ENCODE measurements at regions not wholly inside any gene's neighbourhood (a gene's known extent, or its start where the extent isn't known, plus 50 kb on each side); places are given as distances from the start of the nearest gene placed in this dataset.

- no peak for DNase-seq (ENCODE audit: low spot score in 2 of 2)
- no peak overlapping the region for H3K4me3 Mint-ChIP-seq
- no peaks in the 10 kb centered on the region for H3K36me3 Mint-ChIP-seq
- no peak overlapping the region for H3K27ac Mint-ChIP-seq
- no peaks in the 10 kb centered on the region for H3K4me1 Mint-ChIP-seq
- no peak for ATAC-seq
- no peaks in the 10 kb centered on the region for H3K9me3 Mint-ChIP-seq
These were observed 123.5 kb downstream of the SLC41A2 start for GRCh38 chr12:104834607-104835006.

GRCh38 chr12:104833756-104834155, 124.3 kb downstream of the SLC41A2 start:
- Mint-ChIP-seq H3K27ac (no peak overlapping the region), H3K9me3 (no peaks in the 10 kb centered on the region), H3K4me3 (no peak overlapping the region), H3K4me1 (no peaks in the 10 kb centered on the region), H3K36me3 (no peaks in the 10 kb centered on the region)
- ATAC-seq, result no peak
- no peak for DNase-seq (ENCODE audit: low spot score in 2 of 2)

GRCh38 chr12:104828015-104828414, 130.1 kb downstream of the SLC41A2 start:
- ATAC-seq (no peak), DNase-seq (ENCODE audit: low spot score in 2 of 2) (no peak)
- H3K27ac Mint-ChIP-seq, result no peak overlapping the region
- no peaks in the 10 kb centered on the region for H3K36me3 Mint-ChIP-seq
- H3K4me1 Mint-ChIP-seq, result no peaks in the 10 kb centered on the region
- peaks cover 9% of the 10 kb centered on the region for H3K9me3 Mint-ChIP-seq
- no peak overlapping the region for H3K4me3 Mint-ChIP-seq

DNA sequence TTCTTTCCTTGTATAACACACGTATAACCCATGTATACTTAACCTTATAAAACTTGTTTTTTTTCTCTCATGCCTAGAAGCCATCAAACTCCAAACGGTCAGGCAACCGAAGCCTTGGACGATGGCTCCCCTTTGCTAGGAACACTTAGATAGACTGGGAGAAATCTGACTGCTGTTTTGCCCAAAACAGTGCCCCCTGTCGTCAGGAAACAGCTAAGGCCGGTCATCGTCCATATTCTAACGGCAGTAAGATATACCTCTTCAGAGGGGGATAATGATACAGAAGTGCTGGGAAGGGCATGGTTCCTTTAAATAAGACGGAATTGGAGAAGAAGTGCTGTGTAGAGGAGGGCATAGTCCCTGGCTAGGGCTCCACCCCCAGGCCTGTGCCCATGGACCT, 130.5 kb downstream of the SLC41A2 start:
- no peak for ATAC-seq
- Mint-ChIP-seq H3K9me3 (peaks cover 9% of the 10 kb centered on the region), H3K4me3 (no peak overlapping the region), H3K27ac (no peak overlapping the region), H3K4me1 (no peaks in the 10 kb centered on the region), H3K36me3 (no peaks in the 10 kb centered on the region)
- no peak for DNase-seq (ENCODE audit: low spot score in 2 of 2)

GRCh38 chr12:104825408-104825807, 132.7 kb downstream of the SLC41A2 start:
- DNase-seq (ENCODE audit: low spot score in 2 of 2) (no peak), ATAC-seq (no peak)
- Mint-ChIP-seq H3K36me3 (no peaks in the 10 kb centered on the region), H3K9me3 (peaks cover 9% of the 10 kb centered on the region), H3K4me3 (no peak overlapping the region), H3K4me1 (no peaks in the 10 kb centered on the region), H3K27ac (peak overlapping the region; percentile 21)

- H3K9me3 Mint-ChIP-seq, result peaks cover 9% of the 10 kb centered on the region
- no peak overlapping the region for H3K27ac Mint-ChIP-seq
- DNase-seq (ENCODE audit: low spot score in 2 of 2), result no peak
These were observed 134.1 kb downstream of the SLC41A2 start for GRCh38 chr12:104823985-104824461.

GRCh38 chr12:104822941-104823340, 135.1 kb downstream of the SLC41A2 start:
- H3K36me3 Mint-ChIP-seq, result no peaks in the 10 kb centered on the region
- DNase-seq (ENCODE audit: low spot score in 2 of 2), result no peak
- no peak for ATAC-seq
- H3K9me3 Mint-ChIP-seq, result peaks cover 9% of the 10 kb centered on the region
- no peak overlapping the region for H3K4me3 Mint-ChIP-seq
- no peak overlapping the region for H3K27ac Mint-ChIP-seq
- no peaks in the 10 kb centered on the region for H3K4me1 Mint-ChIP-seq

More at GRCh38 chr12:104823985-104824461, 134.1 kb downstream of the SLC41A2 start:
- Mint-ChIP-seq H3K4me3 (no peak overlapping the region), H3K36me3 (no peaks in the 10 kb centered on the region), H3K4me1 (no peaks in the 10 kb centered on the region)
- ATAC-seq, result no peak

DNA sequence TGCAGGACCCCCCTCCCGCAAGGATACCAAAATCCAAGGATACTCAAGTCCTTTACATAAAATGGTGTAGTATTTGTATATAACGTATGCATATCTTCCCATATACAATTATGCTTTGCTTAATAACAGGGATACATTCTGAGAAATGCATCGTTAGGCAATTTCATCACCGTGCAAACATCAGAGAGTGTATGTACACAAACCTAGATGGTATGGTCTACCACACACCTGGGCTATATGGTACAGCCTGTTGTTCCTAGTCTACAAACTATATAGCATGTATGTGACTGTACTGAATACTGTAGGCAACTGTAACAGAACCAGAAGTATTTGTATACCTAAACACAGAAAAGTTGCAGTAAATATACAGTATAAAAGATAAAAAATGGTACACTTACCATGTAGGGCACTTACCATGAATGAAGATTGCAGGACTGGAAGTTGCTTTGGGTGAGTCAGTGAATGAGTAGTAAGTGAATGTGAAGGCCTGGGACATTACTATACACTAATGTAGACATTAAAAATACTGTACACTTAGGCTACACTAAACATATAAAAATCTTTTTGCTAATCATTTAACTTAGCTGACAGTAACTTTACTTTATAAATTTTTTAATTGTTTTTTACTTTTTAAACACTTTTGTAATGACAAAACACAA, 141.1 kb downstream of the SLC41A2 start:
- DNase-seq (ENCODE audit: low spot score in 2 of 2) (no peak), ATAC-seq (no peak)
- Mint-ChIP-seq H3K9me3 (no peaks in the 10 kb centered on the region), H3K27ac (no peak overlapping the region), H3K4me3 (no peak overlapping the region), H3K4me1 (no peaks in the 10 kb centered on the region), H3K36me3 (no peaks in the 10 kb centered on the region)

- Mint-ChIP-seq H3K36me3 (no peaks in the 10 kb centered on the region), H3K27ac (no peak overlapping the region), H3K9me3 (no peaks in the 10 kb centered on the region), H3K4me3 (no peak overlapping the region), H3K4me1 (no peaks in the 10 kb centered on the region)
- DNase-seq (ENCODE audit: low spot score in 2 of 2) (no peak), ATAC-seq (no peak)
These were observed 142.2 kb downstream of the SLC41A2 start for GRCh38 chr12:104815935-104816334.

GRCh38 chr12:104814944-104815343, 143.1 kb downstream of the SLC41A2 start:
- Mint-ChIP-seq H3K4me3 (no peak overlapping the region), H3K27ac (no peak overlapping the region), H3K9me3 (no peaks in the 10 kb centered on the region), H3K36me3 (no peaks in the 10 kb centered on the region), H3K4me1 (no peaks in the 10 kb centered on the region)
- DNase-seq (ENCODE audit: low spot score in 2 of 2) (no peak), ATAC-seq (no peak)
